Neural cell (in vitro differentiated cells): ENCODE measurements at regions not wholly inside any gene's neighbourhood (a gene's known extent, or its start where the extent isn't known, plus 50 kb on each side); places are given as distances from the start of the nearest gene placed in this dataset.

Source experiments
- H2AFZ ChIP-seq: fragments of 200-600, 300-800 bp; sonication (generic), shearing (Covaris generic); 2 replicates; pipeline ENCODE4 v1.6.0; 2014; ENCODE audit warnings: low read depth, mild to moderate bottlenecking, antibody characterized with exemption, low read length, moderate library complexity
- H3F3A ChIP-seq: fragments of 200-600 bp; shearing (Covaris generic); 2 replicates; pipeline ENCODE4 v1.6.1; 2016; ENCODE audit warnings: mild to moderate bottlenecking, moderate library complexity, mixed read lengths, antibody characterized with exemption, low read length; ENCODE audit not compliant: insufficient read depth, poor library complexity, severe bottlenecking
- H3K27ac ChIP-seq: fragments of 200-600, 300-800 bp; sonication (generic), shearing (Covaris generic); 2 replicates; pipeline ENCODE4 v1.5.1; 2014; ENCODE audit warnings: mild to moderate bottlenecking, low read length, moderate library complexity
- H3K27me3 ChIP-seq: fragments of 300-800, 200-600 bp; sonication (generic), shearing (Covaris generic); 2 replicates; pipeline ENCODE4 v1.6.0; 2014; ENCODE audit warnings: mild to moderate bottlenecking, low read depth, low read length, moderate library complexity; ENCODE audit not compliant: insufficient read depth
- H3K36me3 ChIP-seq: fragments of 300-800, 200-600 bp; sonication (generic), shearing (Covaris generic); 2 replicates; pipeline ENCODE4 v1.5.1; 2014; ENCODE audit warnings: mild to moderate bottlenecking, antibody characterized with exemption, low read length, moderate library complexity; ENCODE audit not compliant: insufficient read depth
- H3K4me2 ChIP-seq: fragments of 300-800, 200-600 bp; sonication (generic), shearing (Covaris generic); 2 replicates; pipeline ENCODE4 v1.6.0; 2014; ENCODE audit warnings: mild to moderate bottlenecking, low read length
- H3K4me3 ChIP-seq: fragments of 300-800, 200-600 bp; sonication (generic), shearing (Covaris generic); 2 replicates; pipeline ENCODE4 v1.5.1; 2014; ENCODE audit warnings: mild to moderate bottlenecking, low read length, moderate library complexity
- H3K79me2 ChIP-seq: fragments of 200-600 bp; shearing (Covaris generic); replicated peaks from 2 replicates; pipeline ENCODE4 v1.6.0; 2014; ENCODE audit warnings: mild to moderate bottlenecking, low read length, moderate library complexity; ENCODE audit not compliant: insufficient read depth
- H3K9ac ChIP-seq: fragments of 300-800, 200-600 bp; sonication (generic), shearing (Covaris generic); 2 replicates; pipeline ENCODE4 v1.6.1; 2016; ENCODE audit warnings: mild to moderate bottlenecking, low read length, mixed read lengths
- H3K9me2 ChIP-seq: fragments of 200-600 bp; shearing (Covaris generic); 2 replicates; pipeline ENCODE4 v1.6.1; 2016; ENCODE audit warnings: mild to moderate bottlenecking, low read length, mixed read lengths; ENCODE audit not compliant: insufficient read depth
- H3K9me3 ChIP-seq: fragments of 200-600, 300-800 bp; sonication (generic), shearing (Covaris generic); 2 replicates; pipeline ENCODE4 v1.6.1; 2016; ENCODE audit warnings: mild to moderate bottlenecking, mixed run types, low read length, moderate library complexity, mixed read lengths
- H4K20me1 ChIP-seq: fragments of 200-600 bp; shearing (Covaris generic); 2 replicates; pipeline ENCODE4 v1.6.1; 2016; ENCODE audit warnings: mild to moderate bottlenecking, mixed run types; ENCODE audit not compliant: insufficient read depth
- EP300 ChIP-seq: fragments of 450-650 bp; conservative IDR thresholded peaks from 2 replicates; pipeline ENCODE4 v1.6.1; 2014; ENCODE audit warnings: antibody characterized with exemption, mild to moderate bottlenecking, moderate library complexity; ENCODE audit not compliant: poor library complexity, severe bottlenecking
- EZH2 ChIP-seq: fragments of 200-600, 300-800 bp; shearing (Covaris generic), sonication (generic); IDR thresholded peaks from 2 replicates; pipeline ENCODE4 v1.6.1; 2014; ENCODE audit warnings: antibody characterized with exemption, low read length, borderline replicate concordance, mild to moderate bottlenecking; ENCODE audit not compliant: insufficient read depth, poor library complexity, severe bottlenecking
- MXI1 ChIP-seq: fragments of 450-650 bp; conservative IDR thresholded peaks from 2 replicates; pipeline ENCODE4 v1.6.1; 2014; ENCODE audit warnings: antibody characterized with exemption, mild to moderate bottlenecking; ENCODE audit not compliant: poor library complexity, severe bottlenecking
- POLR2AphosphoS5 ChIP-seq: IDR thresholded peaks from 2 replicates; pipeline ENCODE4 v1.6.1; 2012
- RAD21 ChIP-seq: fragments of 450-650 bp; conservative IDR thresholded peaks from 2 replicates; pipeline ENCODE4 v1.6.1; 2014; ENCODE audit warnings: antibody characterized with exemption, mild to moderate bottlenecking, moderate library complexity
- SMC3 ChIP-seq: fragments of 450-650 bp; conservative IDR thresholded peaks from 2 replicates; pipeline ENCODE4 v1.6.1; 2014; ENCODE audit warnings: antibody characterized with exemption, mild to moderate bottlenecking, moderate library complexity; ENCODE audit not compliant: poor library complexity
- TAF1 ChIP-seq: IDR thresholded peaks from 2 replicates; pipeline ENCODE4 v1.6.1; 2012; ENCODE audit warnings: low read depth
- TF ChIP-seq, protein P1 (sequence below): IDR thresholded peaks from 2 replicates; pipeline ENCODE4 v1.6.1; 2012; ENCODE audit warnings: borderline replicate concordance
- TF ChIP-seq, protein P2 (sequence below): fragments of 450-650 bp; IDR thresholded peaks from 2 replicates; pipeline ENCODE4 v1.5.1; 2014; ENCODE audit warnings: antibody characterized with exemption, mild to moderate bottlenecking, moderate library complexity; ENCODE audit not compliant: poor library complexity, severe bottlenecking

DNA sequence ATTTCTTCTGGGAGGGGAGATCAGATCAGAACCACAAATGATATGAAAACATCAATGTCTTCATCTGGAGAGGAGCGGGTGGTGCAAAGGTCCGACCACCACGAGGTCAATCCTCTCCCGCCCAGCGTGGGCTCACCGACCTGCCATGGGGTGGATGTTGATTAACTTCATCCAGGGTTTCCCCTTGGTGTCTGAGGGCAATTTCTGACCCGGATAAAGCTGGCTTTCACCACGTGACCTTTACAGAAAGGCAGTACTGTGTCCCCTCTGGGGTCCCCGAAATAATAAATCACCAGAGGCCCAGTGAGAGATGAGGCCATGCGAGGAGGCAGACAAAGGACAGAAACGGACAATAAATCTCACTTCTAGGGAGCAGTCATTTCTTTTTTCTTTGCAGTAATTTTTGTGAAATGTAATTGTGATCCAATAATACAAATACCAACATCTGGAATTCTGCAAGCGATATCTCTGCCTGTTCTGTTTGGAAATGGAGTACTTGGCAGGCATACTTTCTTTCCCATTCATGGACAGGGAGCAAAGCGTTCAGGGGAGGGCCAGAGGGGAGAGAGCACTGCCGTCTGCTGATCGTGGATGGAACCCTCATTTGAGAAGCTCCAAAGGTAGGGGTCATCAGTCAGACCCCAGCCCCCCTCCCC lies 55.1 kb upstream of the APCDD1L start:
- no peak overlapping the region for H3K4me2 ChIP-seq
- no peaks in the 10 kb centered on the region for H3K36me3 ChIP-seq
- H3F3A ChIP-seq: no peaks in the 10 kb centered on the region

DNA sequence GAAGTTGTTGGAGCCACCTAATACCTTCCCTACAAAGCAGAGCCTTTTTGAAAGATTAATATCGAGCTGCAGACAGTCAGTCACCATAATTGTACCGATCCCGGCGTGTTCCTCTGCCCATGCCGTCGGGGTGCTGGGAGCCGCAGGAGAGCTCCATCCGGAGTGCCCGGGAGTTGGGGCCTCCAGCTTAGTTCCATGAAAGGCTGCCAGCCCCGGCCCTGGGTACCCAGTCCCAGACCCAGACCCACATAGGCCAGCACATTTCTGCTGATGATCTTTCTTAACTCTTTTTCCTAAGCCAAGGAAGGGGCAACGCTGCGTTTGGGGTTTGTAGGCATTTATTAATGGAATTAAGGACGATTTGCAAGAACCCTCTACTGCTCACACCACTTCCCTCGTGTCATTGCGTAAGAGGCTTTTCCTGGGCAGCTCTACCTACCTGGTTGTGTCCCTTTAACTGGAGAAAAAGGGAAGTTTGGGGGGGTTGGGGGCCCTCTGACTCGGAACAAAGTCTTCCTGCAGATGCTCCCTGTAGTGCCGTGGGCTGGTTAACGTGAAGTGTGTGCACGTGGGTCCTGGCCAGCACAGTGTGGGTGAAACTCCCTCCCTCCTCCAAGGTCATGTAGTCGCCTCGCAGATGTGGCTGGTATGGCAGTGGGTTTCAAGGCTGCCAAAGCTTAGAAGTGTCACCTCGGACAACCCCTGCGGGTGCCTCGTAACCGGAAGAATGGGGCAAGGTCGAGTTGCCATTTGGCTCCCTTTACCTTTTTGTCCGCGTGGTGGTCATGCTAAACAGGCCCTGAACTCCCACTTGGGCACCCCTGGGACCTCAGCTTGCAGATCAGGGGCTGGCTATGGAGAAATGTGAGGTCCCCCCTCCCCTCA lies 54.3 kb upstream of the APCDD1L start:
- no peak overlapping the region for H3K4me2 ChIP-seq
- no peaks in the 10 kb centered on the region for H3K27me3 ChIP-seq
- no peaks in the 10 kb centered on the region for H3F3A ChIP-seq
- no peak overlapping the region for H3K27ac ChIP-seq
- H3K9me2 ChIP-seq: no peaks in the 10 kb centered on the region
- H4K20me1 ChIP-seq: no peaks in the 10 kb centered on the region
- no peaks in the 10 kb centered on the region for H3K36me3 ChIP-seq
- H3K4me3 ChIP-seq: no peak overlapping the region
- H3K9ac ChIP-seq: no peak overlapping the region
- no peak overlapping the region for H2AFZ ChIP-seq
- H3K9me3 ChIP-seq: no peaks in the 10 kb centered on the region
- H3K79me2 ChIP-seq: no peaks in the 10 kb centered on the region
- TF ChIP-seq MXI1 (no peak), EZH2 (no peak), TAF1 (no peak), SMC3 (no peak), RAD21 (no peak), POLR2AphosphoS5 (no peak)
- TF ChIP-seq, protein P1, sequence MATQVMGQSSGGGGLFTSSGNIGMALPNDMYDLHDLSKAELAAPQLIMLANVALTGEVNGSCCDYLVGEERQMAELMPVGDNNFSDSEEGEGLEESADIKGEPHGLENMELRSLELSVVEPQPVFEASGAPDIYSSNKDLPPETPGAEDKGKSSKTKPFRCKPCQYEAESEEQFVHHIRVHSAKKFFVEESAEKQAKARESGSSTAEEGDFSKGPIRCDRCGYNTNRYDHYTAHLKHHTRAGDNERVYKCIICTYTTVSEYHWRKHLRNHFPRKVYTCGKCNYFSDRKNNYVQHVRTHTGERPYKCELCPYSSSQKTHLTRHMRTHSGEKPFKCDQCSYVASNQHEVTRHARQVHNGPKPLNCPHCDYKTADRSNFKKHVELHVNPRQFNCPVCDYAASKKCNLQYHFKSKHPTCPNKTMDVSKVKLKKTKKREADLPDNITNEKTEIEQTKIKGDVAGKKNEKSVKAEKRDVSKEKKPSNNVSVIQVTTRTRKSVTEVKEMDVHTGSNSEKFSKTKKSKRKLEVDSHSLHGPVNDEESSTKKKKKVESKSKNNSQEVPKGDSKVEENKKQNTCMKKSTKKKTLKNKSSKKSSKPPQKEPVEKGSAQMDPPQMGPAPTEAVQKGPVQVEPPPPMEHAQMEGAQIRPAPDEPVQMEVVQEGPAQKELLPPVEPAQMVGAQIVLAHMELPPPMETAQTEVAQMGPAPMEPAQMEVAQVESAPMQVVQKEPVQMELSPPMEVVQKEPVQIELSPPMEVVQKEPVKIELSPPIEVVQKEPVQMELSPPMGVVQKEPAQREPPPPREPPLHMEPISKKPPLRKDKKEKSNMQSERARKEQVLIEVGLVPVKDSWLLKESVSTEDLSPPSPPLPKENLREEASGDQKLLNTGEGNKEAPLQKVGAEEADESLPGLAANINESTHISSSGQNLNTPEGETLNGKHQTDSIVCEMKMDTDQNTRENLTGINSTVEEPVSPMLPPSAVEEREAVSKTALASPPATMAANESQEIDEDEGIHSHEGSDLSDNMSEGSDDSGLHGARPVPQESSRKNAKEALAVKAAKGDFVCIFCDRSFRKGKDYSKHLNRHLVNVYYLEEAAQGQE: no peak
- TF ChIP-seq, protein P2, sequence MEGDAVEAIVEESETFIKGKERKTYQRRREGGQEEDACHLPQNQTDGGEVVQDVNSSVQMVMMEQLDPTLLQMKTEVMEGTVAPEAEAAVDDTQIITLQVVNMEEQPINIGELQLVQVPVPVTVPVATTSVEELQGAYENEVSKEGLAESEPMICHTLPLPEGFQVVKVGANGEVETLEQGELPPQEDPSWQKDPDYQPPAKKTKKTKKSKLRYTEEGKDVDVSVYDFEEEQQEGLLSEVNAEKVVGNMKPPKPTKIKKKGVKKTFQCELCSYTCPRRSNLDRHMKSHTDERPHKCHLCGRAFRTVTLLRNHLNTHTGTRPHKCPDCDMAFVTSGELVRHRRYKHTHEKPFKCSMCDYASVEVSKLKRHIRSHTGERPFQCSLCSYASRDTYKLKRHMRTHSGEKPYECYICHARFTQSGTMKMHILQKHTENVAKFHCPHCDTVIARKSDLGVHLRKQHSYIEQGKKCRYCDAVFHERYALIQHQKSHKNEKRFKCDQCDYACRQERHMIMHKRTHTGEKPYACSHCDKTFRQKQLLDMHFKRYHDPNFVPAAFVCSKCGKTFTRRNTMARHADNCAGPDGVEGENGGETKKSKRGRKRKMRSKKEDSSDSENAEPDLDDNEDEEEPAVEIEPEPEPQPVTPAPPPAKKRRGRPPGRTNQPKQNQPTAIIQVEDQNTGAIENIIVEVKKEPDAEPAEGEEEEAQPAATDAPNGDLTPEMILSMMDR: no peak

More for the DNA sequence above, 55.1 kb upstream of the APCDD1L start:
- H3K4me3 ChIP-seq: no peak overlapping the region
- no peak overlapping the region for H2AFZ ChIP-seq
- H4K20me1 ChIP-seq: no peaks in the 10 kb centered on the region
- no peaks in the 10 kb centered on the region for H3K9me2 ChIP-seq
- H3K27ac ChIP-seq: no peak overlapping the region
- no peaks in the 10 kb centered on the region for H3K79me2 ChIP-seq
- H3K27me3 ChIP-seq: no peaks in the 10 kb centered on the region
- TF ChIP-seq, protein P1: no peak
- TF ChIP-seq, protein P2: no peak
- TF ChIP-seq MXI1 (no peak), EP300 (no peak), SMC3 (no peak), TAF1 (no peak), EZH2 (no peak), POLR2AphosphoS5 (no peak), RAD21 (no peak)
- H3K9ac ChIP-seq: no peak overlapping the region
- no peaks in the 10 kb centered on the region for H3K9me3 ChIP-seq
